GM19372 (cell line): ENCODE measurements at regions not wholly inside any gene's neighbourhood (a gene's known extent, or its start where the extent isn't known, plus 50 kb on each side); places are given as distances from the start of the nearest gene placed in this dataset.
A peak's percentile ranks its signal among the peaks of the same experiment; 100 is the strongest.

ENCODE experiments used
- ATAC-seq: cut with Tn5 transposase; IDR thresholded peaks from one replicate; pipeline ENCODE4 v1.9.1; 2021; ENCODE audit warnings: mild to moderate bottlenecking, low read depth, moderate library complexity; ENCODE audit not compliant: unreplicated experiment

GRCh38 chr9:91118704-91119025 lies 243.1 kb downstream of the AUH start:
- ATAC-seq = no peak

GRCh38 chr9:91119142-91119541 lies 242.6 kb downstream of the AUH start:
- no peak for ATAC-seq

DNA sequence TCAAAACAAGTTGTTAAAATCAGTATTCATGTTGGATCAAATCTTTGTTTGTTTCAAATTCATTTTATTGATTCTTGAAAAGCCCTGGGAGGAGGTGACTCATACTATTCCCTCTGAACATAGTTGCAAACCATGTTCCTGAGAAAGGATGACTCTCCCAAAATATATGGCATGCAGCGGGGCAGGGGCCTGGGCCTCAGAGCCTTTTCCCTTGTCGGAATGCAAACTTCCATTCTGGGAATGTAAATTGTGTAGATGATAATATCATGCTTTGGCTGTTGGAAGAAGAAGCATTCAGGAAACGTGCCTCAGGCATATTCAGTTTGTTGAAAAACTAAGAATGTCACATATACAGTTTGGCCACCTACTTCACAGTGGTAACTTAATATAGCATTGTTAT lies 242.0 kb downstream of the AUH start:
- no peak for ATAC-seq

GRCh38 chr9:91120200-91120599 lies 241.5 kb downstream of the AUH start:
- ATAC-seq = no peak

DNA sequence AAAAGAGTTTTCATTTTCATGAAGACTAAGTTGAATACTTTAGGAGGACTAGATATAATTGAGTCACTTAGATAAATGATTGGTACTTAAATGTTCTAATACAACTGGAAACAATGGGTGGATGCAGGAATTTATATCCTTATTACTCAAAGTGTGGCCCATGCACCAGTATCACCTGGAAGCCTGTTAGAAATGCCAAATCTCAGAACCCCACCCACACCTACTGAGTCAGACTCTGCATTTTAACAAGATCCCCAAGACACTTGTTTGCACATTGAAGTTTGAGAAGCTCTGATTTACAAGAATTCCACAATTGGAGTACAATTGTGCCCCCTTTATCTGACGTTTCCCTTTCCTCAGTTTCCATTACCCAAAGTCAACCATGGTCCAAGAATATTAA lies 239.0 kb downstream of the AUH start:
- no peak for ATAC-seq

DNA sequence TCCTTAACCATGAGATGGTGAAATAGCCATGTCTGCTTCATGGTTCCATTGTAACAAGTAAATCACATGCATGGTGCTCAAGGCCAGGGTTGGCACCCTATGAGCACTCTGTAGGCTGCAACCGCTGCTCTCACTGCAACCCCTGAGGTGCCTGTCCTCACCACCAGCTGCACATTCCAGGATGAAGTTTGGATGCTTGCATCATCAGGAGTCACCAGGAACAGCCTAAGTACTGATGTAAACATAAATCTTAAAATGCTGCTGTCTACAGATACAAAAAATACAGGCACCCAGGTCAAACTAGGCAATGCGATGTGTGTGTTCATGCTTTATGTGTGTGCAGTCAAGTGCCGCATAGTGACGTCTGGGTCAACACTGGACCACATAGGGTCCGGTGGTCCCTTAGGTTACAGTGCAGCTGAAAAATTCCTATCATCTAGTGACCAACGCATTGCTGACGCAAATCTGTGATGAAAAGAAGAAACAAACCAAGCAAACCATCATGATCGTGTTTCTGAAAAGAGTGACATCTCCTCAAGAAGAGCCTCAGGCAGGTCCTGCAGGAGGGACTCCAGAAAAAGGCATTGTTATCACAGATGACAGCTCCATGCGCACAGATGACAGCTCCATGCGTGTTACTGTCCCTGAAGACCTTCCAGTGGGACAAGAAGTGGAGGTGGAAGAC lies 234.8 kb downstream of the AUH start:
- ATAC-seq = no peak

- ATAC-seq = no peak
These were observed 234.1 kb downstream of the AUH start for GRCh38 chr9:91127653-91128052.

GRCh38 chr9:91130796-91131318 lies 230.9 kb downstream of the AUH start:
- ATAC-seq = no peak

DNA sequence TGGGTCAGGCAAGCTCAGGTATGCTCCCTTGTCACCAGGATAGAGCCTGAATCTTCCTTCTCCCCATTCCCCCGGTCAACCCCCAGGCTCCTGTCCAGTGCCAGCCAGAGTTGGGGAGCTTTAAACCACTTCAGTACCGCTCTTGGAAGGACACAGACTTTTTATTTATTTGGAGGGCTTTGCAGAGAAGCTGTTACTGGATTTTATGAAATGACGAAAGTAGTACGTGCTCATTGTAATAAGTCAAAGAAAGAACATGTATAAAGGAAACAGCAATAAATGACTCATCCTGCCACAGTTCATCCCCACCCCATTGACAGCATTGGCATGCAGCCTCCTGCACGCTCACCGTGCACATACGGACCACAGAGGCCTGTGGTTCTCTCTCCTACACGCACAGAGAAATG lies 230.3 kb downstream of the AUH start:
- ATAC-seq = peak; percentile 80

GRCh38 chr9:91132576-91133073 lies 229.1 kb downstream of the AUH start:
- no peak for ATAC-seq

- ATAC-seq = no peak
These were observed 227.1 kb downstream of the AUH start for GRCh38 chr9:91134608-91135007.

DNA sequence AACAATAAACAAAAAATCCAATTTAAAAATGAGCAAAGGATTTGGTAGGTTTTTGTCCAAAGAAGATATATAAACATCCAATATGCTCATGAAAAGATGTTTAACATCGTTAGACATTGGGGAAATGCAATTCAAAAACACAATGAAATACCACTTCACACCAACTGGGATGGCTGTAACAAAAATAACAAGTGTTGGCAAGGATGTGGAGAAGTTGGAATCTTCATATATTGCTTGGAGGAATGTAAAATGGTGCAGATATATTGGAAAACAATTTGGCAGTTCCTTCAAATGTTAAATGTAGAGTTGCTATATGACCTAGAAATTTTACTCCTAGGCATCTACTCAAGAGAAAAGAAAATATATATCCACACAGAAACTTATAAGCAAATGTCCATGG lies 224.3 kb downstream of the AUH start:
- ATAC-seq = no peak

- no peak for ATAC-seq
These were observed 223.0 kb downstream of the AUH start for GRCh38 chr9:91138760-91139159.

DNA sequence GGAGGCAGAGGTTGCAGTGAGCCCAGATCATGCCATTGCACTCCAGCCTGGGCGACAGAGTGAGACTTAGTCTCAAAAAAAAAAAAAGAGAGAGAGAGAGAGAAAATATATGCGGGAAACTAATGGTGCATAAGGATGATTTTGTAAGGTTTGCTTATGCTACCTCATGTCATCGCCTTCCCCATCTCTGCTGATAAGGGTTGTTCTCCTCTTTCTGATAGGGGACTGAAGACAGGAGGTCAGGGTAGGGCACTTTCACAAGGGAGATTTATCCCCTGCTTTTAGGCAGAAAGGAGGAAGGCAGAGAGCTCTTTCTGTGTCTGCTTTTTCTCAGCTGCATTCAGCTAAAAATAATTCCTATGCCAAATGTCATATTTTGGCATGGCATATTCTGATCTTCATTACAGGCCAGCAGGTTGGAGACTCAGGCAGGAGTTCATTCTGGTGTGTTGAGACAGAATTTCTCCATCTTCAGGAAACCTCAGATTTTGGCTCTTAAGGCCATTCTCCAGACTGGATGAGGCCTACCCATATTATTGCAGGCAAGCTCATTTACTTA lies 220.2 kb downstream of the AUH start:
- ATAC-seq = no peak

DNA sequence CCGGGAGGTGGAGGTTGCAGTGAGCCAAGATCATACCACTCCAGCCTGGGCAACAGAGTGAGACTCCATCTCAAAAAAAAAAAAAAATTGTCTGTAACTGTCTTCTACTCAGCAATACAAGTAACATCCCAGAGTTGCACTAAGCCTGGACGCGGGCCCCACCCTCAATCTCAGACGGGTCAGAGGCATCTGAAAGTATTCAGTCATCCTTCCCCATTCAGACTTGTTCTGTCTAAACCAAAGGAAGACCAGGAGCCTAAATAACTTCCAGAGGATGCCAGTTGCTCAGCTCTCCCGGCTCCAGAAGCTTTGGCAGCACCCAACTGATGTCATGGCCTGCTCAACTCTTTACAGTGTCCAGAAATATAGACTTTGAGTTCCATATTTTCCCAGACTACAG lies 218.6 kb downstream of the AUH start:
- no peak for ATAC-seq

GRCh38 chr9:91143642-91144041 lies 218.1 kb downstream of the AUH start:
- no peak for ATAC-seq

DNA sequence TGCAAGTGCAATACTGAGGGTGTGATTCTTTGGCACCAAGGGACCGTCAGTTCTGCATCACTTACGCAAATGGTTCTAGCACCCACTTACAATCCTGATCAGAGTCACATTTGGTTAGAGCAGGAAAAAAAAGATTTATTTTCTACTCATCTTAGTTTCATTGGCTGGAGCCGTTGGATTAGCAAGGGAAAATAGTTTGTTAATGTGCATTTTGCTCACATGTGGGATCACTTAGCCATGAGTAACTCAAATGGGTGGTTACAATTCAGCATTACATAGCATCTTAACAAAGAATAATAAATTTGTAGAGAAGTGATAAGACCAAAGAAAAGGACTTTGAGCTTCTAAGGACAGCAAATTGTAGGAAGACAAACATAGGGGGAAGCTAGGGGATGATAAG lies 216.9 kb downstream of the AUH start:
- ATAC-seq = no peak

- ATAC-seq = no peak
These were observed 216.2 kb downstream of the AUH start for GRCh38 chr9:91145496-91145895.

DNA sequence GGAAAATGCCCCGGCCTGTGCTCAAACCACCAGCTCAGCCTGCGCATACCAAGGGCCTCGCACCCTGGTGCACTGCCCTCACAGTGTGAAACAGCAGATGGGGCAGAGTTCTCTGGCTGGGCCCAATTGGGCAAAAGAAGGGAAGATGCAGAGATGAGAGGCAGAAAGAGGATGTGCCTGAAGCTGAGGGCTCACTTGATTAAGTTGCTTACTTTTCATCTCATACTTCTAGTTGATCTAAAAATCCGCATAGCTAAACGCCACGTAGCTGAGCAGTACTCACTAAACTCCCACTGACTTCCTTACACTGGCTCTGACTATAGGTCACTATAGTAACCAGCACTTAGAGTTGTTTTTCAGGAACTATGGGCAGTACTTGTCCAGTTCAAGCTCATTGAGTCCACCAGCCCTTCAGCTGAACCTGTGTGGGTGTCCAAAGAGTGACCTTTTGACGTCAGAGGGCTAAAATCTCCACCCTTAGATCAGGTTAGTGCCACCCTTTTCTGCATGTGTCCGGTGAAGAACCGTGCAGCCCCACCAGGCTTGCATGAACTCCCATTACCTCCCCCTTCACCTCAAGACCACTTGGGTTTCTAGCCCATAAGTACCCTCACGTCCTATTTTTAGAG lies 215.2 kb downstream of the AUH start:
- no peak for ATAC-seq

- no peak for ATAC-seq
These were observed 214.5 kb downstream of the AUH start for GRCh38 chr9:91147079-91147708.

DNA sequence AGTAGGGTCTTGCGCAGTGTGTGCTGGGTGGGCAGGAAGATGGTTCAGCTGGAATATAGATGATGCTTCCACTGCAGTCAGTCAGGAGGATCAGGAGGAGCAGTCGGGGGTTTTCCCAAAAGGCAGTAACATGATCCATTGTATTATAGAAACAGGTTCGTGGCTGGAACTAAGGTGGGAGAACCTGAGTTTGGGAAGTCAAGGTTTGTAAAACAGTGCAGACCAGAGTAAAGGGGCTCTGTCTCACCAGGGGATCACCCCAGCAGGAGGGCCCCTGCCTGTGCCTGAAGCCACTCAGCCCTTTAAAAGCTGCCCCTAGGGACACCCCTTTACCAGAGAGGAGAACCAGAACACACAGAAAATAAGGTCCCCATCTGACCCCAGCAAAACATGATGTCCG lies 213.4 kb downstream of the AUH start:
- no peak for ATAC-seq
